SK-N-SH (cell line): ENCODE measurements at regions not wholly inside any gene's neighbourhood (a gene's known extent, or its start where the extent isn't known, plus 50 kb on each side); places are given as distances from the start of the nearest gene placed in this dataset.

Experiments used
- EZH2phosphoT487 ChIP-seq: fragments of 200-600 bp; sonication (generic); IDR thresholded peaks from 2 replicates; pipeline ENCODE4 v1.6.1; 2017; ENCODE audit warnings: low read depth, mixed run types, mild to moderate bottlenecking, antibody characterized with exemption, moderate library complexity, borderline replicate concordance
- JUND ChIP-seq: IDR thresholded peaks from 2 replicates; pipeline ENCODE4 v1.4.0; 2012
- POLR2AphosphoS5 ChIP-seq: IDR thresholded peaks from 2 replicates; pipeline ENCODE4 v1.6.1; 2012; ENCODE audit warnings: low read depth, low read length
- YY1 ChIP-seq: IDR thresholded peaks from 2 replicates; pipeline ENCODE4 v1.4.0; 2012; ENCODE audit warnings: low read depth, mild to moderate bottlenecking
- TF ChIP-seq, protein P1 (sequence below): fragments of 200-600 bp; sonication (generic); IDR thresholded peaks from 2 replicates; pipeline ENCODE4 v1.6.1; 2017; ENCODE audit warnings: antibody characterized with exemption, mild to moderate bottlenecking, moderate library complexity

DNA sequence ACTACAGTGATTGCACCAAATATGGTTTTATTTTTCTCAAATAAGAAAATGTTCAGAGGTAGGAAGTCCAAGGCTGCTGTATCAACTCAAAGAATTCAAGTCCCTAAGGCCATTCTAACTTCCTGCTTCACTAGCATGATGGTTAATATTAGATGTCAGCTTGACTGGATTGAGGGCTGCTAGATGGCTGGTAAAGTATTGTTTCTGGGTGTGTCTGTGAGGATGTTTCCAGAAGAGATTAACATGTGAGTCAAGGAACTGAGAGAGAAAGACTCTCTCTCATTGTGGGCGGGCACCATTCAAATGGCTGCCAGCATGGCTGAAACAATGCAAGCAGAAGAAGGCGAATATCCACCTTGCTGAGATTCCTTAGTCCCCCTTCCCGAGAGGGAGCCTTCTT lies 77.4 kb upstream of the NRBF2 start:
- TF ChIP-seq, protein P1, sequence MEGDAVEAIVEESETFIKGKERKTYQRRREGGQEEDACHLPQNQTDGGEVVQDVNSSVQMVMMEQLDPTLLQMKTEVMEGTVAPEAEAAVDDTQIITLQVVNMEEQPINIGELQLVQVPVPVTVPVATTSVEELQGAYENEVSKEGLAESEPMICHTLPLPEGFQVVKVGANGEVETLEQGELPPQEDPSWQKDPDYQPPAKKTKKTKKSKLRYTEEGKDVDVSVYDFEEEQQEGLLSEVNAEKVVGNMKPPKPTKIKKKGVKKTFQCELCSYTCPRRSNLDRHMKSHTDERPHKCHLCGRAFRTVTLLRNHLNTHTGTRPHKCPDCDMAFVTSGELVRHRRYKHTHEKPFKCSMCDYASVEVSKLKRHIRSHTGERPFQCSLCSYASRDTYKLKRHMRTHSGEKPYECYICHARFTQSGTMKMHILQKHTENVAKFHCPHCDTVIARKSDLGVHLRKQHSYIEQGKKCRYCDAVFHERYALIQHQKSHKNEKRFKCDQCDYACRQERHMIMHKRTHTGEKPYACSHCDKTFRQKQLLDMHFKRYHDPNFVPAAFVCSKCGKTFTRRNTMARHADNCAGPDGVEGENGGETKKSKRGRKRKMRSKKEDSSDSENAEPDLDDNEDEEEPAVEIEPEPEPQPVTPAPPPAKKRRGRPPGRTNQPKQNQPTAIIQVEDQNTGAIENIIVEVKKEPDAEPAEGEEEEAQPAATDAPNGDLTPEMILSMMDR = no peak
- TF ChIP-seq POLR2AphosphoS5 (no peak), JUND (no peak), EZH2phosphoT487 (no peak), YY1 (no peak)
